Esophagus muscularis mucosa (tissue), 4 donors: ENCODE measurements at regions not wholly inside any gene's neighbourhood (a gene's known extent, or its start where the extent isn't known, plus 50 kb on each side); places are given as distances from the start of the nearest gene placed in this dataset.
A peak's percentile ranks its signal among the peaks of the same experiment; 100 is the strongest.

Experiments
- DNase-seq: peaks from one replicate; pipeline ENCODE4 v3.0.0-alpha.2; 2017; ENCODE audit errors: extremely low spot score
- H3K27ac ChIP-seq, 4 donors: fragments of 200-600 bp; sonication (generic); replicated peaks in 1 of 4; 1 replicate in 3 of 4; 2 replicates in 1 of 4; pipeline ENCODE4 v1.5.1; 2016 to 2019; ENCODE audit warnings: mild to moderate bottlenecking in 1 of 4
- H3K27me3 ChIP-seq, 4 donors: fragments of 200-600 bp; sonication (generic); one replicate each; pipeline versions ENCODE4 v1.5.1 to v1.6.0; 2016 to 2019
- H3K36me3 ChIP-seq, 4 donors: fragments of 200-600 bp; sonication (generic); one replicate each; pipeline ENCODE4 v1.5.1; 2016 to 2019
- H3K4me1 ChIP-seq, 4 donors: fragments of 200-600 bp; sonication (generic); one replicate each; pipeline ENCODE4 v1.5.1; 2016 to 2019
- H3K4me3 ChIP-seq, 4 donors: fragments of 200-600 bp; sonication (generic); 1 replicate in 2 of 4; 2 replicates in 2 of 4; pipeline ENCODE4 v1.5.1; 2016 to 2019; ENCODE audit warnings: mild to moderate bottlenecking in 4 of 4, moderate library complexity in 1 of 4
- H3K9me3 ChIP-seq, 4 donors: fragments of 200-600 bp; sonication (generic); 1 replicate in 3 of 4; 2 replicates in 1 of 4; pipeline ENCODE4 v1.5.1; 2016 to 2019
- CTCF ChIP-seq, 3 experiments: fragments of 200-600 bp in 2 of 3; fragments of 450-650 bp in 1 of 3; sonication (generic) in 2 of 3; IDR thresholded peaks; one replicate each; pipeline ENCODE4 v1.5.1; 2017 to 2019; ENCODE audit warnings: antibody characterized with exemption in 3 of 3, mild to moderate bottlenecking in 2 of 3, moderate library complexity in 1 of 3
- EP300 ChIP-seq: sonication (generic); formaldehyde crosslinking; IDR thresholded peaks from one replicate; pipeline ENCODE4 v1.6.1; 2017; ENCODE audit warnings: antibody characterized with exemption
- POLR2A ChIP-seq: fragments of 450-650 bp; IDR thresholded peaks from one replicate; pipeline ENCODE4 v1.6.1; 2017; ENCODE audit warnings: antibody characterized with exemption, moderate library complexity, mild to moderate bottlenecking, low read depth
- POLR2AphosphoS5 ChIP-seq, 2 donors: sonication (generic); formaldehyde crosslinking; IDR thresholded peaks; one replicate each; pipeline ENCODE4 v1.6.1; 2017; ENCODE audit warnings: antibody characterized with exemption in 2 of 2
- WGBS: methylation state at CpG from one replicate; pipeline ENCODE4 v1.1.5; 2018; 5-methylcytosine and 5-hydroxymethylcytosine counted together
- intact Hi-C: fragments of 100-400 bp; cut with DNase I; formaldehyde crosslinking; loops from one replicate; pipeline ENCODE4 v1.15.1; 2023

GRCh38 chr16:16857012-16857411 lies 478.1 kb downstream of the NPIPA7 start:
- Histone ChIP-seq H3K27ac (no peak overlapping the region), H3K36me3 (no peaks in the 10 kb centered on the region), H3K27me3 (peaks cover 0 to 28% (median 0%) of the 10 kb centered on the region in 4 donors), H3K4me1 (no peaks in the 10 kb centered on the region), H3K4me3 (no peak overlapping the region), H3K9me3 (no peaks in the 10 kb centered on the region)
- no peak for DNase-seq
- TF ChIP-seq POLR2AphosphoS5 (IDR thresholded peaks at IDR 0.05) = no peak
- TF ChIP-seq POLR2A = no peak
- no peak for TF ChIP-seq CTCF (IDR thresholded peaks at IDR 0.05)
- TF ChIP-seq EP300 = no peak
- intact Hi-C loops = no loop called here
- 0% methylated on average over 1 of the region's 1 CpG for WGBS

GRCh38 chr16:16857603-16858283 lies 478.8 kb downstream of the NPIPA7 start:
- Histone ChIP-seq H3K4me3 (no peak overlapping the region), H3K9me3 (no peaks in the 10 kb centered on the region), H3K36me3 (no peaks in the 10 kb centered on the region), H3K4me1 (no peaks in the 10 kb centered on the region), H3K27ac (no peak overlapping the region), H3K27me3 (peaks cover 0 to 28% (median 0%) of the 10 kb centered on the region in 4 donors)
- WGBS = 28% methylated on average over 5 of the region's 5 CpGs
- no peak for DNase-seq
- TF ChIP-seq POLR2A (no peak), EP300 (no peak)
- intact Hi-C loops = no loop called here

GRCh38 chr16:16861546-16861945 lies 482.6 kb downstream of the NPIPA7 start:
- intact Hi-C loops = loop anchor here (5.0 kb wide), 1 partner anchor 716 kb away; no protein-coding TSS in a partner anchor
- no peaks in the 10 kb centered on the region for H3K36me3 ChIP-seq
- no peak overlapping the region for H3K27ac ChIP-seq
- TF ChIP-seq POLR2AphosphoS5 (IDR thresholded peaks at IDR 0.05) (no peak), CTCF (IDR thresholded peaks at IDR 0.05) (peak; percentile 58 to 79 (median 72)), POLR2A (no peak), EP300 (no peak)
- H3K4me1 ChIP-seq = peaks cover 0 to 18% (median 0%) of the 10 kb centered on the region in 4 donors
- no peak overlapping the region for H3K4me3 ChIP-seq
- no peak for DNase-seq
- 22% methylated on average over 7 of the region's 7 CpGs for WGBS
- H3K27me3 ChIP-seq = peaks cover 0 to 33% (median 0%) of the 10 kb centered on the region in 4 donors
- no peaks in the 10 kb centered on the region for H3K9me3 ChIP-seq

- no peaks in the 10 kb centered on the region for H3K36me3 ChIP-seq
- no peak overlapping the region for H3K27ac ChIP-seq
- WGBS = 85% methylated on average over 6 of the region's 6 CpGs
- intact Hi-C loops = loop anchor here (5.0 kb wide), 1 partner anchor 714 kb away; no protein-coding TSS in a partner anchor
- H3K9me3 ChIP-seq = no peaks in the 10 kb centered on the region
- H3K27me3 ChIP-seq = peaks cover 0 to 45% (median 0%) of the 10 kb centered on the region in 4 donors
- DNase-seq = no peak
- H3K4me3 ChIP-seq = no peak overlapping the region
- no peak for TF ChIP-seq EP300
- no peak for TF ChIP-seq POLR2A
- no peak for TF ChIP-seq POLR2AphosphoS5 (IDR thresholded peaks at IDR 0.05)
- TF ChIP-seq CTCF (IDR thresholded peaks at IDR 0.05) = no peak
- peaks cover 0 to 18% (median 0%) of the 10 kb centered on the region in 4 donors for H3K4me1 ChIP-seq
Measured at GRCh38 chr16:16863672-16864071, 484.7 kb downstream of the NPIPA7 start.

GRCh38 chr16:16864536-16864935 lies 485.6 kb downstream of the NPIPA7 start:
- intact Hi-C loops = loop anchor here (5.0 kb wide), 1 partner anchor 713 kb away; no protein-coding TSS in a partner anchor
- 82% methylated on average over 4 of the region's 4 CpGs for WGBS
- no peak for TF ChIP-seq POLR2AphosphoS5 (IDR thresholded peaks at IDR 0.05)
- no peak for TF ChIP-seq POLR2A
- TF ChIP-seq CTCF (IDR thresholded peaks at IDR 0.05) = no peak
- TF ChIP-seq EP300 = no peak

More at GRCh38 chr16:16864536-16864935, 485.6 kb downstream of the NPIPA7 start:
- no peaks in the 10 kb centered on the region for H3K36me3 ChIP-seq
- peaks cover 0 to 38% (median 0%) of the 10 kb centered on the region in 4 donors for H3K27me3 ChIP-seq
- peaks cover 0 to 18% (median 0%) of the 10 kb centered on the region in 4 donors for H3K4me1 ChIP-seq
- no peak overlapping the region for H3K4me3 ChIP-seq
- DNase-seq = no peak
- H3K27ac ChIP-seq = no peak overlapping the region
- no peaks in the 10 kb centered on the region for H3K9me3 ChIP-seq
